ENCODE measurements at regions not wholly inside any gene's neighbourhood (a gene's known extent, or its start where the extent isn't known, plus 50 kb on each side); places are given as distances from the start of the nearest gene placed in this dataset.
"Not testable (repeated sequence)": the region's sequence is repeated elsewhere in the genome, so short reads cannot be mapped to it uniquely, and the experiment has no call there.

DNA sequence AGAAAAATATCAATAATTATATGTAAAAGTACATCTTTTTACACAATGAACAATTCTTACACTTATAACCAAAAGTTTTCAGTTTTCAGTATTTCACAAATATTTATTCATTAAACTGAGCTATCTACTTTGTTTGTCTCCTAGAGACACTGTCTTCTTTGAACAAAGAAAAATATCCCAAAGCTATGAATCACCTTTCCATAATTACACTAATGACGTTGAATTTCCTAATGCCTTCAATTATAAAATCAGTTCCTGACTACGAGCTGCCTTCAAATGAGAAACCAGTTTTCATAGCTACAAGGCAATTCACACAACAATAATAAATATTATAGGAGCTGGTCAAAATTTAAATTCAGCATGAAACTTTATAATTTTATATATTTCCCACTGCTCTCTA is 201.8 kb upstream of the BRINP3 start:
- peak; percentile 1 for DNase-seq

DNA sequence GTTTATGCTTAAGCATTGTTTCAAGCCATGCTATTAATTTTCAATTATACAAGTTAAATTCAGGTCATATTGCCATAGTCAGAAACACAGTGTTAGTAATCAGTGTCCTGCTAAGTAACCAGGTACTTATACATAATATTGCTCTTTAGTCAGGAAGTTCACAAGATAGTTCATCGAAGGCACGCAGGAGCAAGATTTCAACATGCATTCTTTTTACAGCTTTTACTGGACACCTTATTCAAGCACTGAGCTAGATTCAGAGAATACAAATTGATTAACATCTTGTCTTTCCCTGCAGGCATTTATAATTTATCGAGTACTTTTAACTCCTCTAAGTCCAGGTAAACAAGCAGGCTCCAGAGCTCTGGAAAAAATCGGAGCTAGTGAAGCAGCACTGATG is 202.3 kb upstream of the BRINP3 start:
- DNase-seq, result no peak

DNA sequence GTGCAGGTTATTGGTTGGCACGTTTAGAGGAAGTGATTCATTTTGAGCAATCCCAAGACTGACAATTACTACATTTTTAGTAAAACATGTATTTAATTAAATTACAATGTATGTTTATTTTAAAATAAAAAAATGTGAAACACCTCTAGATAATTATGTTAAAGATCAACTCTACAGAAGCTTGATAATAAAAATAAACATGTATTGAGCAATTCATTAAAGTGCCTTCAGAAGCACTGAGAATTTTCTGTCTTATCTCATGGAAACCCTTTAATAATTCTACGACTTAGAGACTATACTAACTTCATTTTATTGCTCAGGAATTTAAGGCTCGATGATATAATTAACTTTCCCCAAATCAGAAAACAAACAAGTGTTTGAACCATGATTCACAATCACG is 208.0 kb upstream of the BRINP3 start:
- no peak for DNase-seq

DNA sequence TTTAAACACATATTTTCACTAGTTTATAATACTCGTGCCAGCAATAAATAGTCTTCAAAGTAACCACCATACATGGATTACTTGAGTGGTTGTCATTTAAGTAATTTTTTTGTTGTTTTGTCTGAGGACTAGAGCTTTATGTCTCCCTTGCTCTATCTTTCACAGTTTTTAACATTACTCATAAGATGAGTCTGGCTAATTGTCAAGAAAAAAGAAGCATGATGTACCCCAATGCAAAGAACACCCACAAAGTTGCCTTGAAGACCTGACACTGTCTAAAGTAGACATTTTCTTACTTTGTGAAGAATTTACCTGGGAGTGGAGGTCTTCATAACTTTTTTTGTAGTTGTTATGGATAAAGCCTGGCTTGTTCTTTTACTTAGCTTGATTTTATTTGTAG is 210.4 kb upstream of the BRINP3 start:
- DNase-seq, result peak; percentile 42

DNA sequence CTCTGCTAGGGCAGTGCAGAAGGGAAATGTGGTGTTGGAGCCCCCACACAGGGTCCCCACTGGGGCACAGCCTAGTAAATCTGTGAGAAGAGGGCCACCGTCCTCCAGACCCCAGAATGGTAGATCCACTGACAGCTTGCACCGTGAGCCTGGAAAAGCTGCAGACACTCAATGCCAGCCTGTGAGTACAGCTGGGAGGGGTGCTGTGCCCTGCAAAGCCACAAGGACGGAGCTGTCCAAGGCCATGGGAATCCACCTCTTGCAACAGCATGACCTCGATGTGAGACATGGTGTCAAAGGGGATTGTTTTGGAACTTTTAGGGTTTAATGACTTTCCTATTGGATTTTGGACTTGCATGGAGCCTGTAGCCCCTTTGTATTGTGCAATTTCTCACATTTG is 220.8 kb upstream of the BRINP3 start:
- DNase-seq, result not testable (repeated sequence)

DNA sequence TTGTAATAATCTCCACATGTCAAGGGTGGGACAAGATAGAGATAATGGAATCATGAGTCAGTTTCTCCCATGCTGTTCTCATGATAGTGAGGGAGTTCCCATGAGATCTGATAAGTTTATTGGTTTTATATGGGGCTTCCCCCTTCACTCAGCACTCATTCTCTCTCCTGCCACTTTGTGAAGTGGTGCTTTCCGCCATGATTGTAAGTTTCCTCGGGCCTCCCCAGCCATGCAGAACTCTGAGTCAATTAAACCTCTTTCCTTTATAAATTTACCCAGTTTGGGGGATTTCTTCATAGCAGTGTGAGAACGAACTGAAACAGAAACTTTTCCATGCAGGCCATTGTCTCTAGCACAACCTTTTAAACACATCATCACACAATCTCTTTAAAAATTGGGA is 221.5 kb upstream of the BRINP3 start:
- DNase-seq, result no peak

DNA sequence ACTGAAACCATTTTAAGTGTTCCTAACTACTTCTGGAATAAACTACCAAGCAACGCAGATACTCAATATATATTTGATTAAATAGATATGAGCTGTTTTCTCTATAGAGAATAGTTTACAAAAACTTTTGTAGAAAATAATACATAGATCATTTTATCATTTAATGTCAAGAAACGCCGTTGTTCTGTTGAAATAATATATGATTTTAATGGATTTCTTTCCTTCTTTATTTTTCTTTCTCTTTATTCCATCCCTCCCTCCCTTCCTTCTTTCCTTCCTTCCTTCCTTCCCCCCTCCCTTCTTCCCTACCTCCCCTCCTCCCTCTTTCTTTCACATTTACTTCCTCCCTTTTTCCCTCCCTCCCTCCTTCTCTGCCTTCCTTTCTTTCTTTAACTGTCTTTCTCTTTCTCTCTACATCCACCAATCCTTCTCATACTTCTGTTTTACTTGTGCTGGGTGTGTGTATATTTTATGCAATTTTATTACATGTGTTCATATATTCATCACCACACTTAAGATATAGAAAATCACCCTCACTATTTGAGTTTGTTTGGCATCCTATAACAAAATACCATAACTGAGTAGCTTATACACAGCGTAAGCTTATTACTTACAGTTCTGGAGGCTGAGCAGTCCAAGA is 230.9 kb upstream of the BRINP3 start:
- no peak for DNase-seq

DNA sequence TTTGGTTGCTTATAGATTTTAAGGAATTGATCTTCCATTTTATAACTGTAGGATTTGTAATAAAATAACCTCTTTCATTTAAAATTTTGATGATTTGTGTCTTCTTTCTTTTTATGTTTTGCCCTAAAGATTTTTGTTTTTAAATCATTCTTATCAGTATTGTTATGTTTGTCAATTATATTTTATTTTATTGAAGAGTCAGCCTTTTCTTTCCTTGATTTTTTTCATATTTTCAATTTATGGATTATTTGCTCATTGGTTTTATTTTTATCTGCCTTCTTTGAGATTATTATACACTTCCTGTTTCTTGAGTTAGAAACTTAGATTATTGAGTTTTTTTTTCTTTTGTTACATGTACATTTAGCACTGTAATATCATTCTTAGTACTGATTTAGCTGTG is 233.4 kb upstream of the BRINP3 start:
- no peak for DNase-seq

DNA sequence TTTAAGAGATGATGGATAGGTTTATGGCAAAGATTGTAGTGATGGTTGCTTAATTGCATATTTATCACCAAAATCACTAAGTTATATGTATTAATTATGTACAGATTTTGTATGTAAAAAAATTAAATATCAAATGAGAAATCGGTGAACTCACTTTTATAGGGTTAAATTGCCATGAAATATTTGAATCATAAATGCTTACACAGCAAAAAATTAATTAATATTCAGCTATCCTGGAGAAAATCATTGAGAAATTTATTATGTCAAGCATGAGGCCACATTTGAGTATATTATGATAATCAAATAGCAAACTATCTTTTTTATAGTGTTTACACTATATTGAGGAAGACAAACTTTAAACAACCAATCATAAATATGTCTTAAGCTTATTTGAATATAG is 239.4 kb upstream of the BRINP3 start:
- no peak for DNase-seq

DNA sequence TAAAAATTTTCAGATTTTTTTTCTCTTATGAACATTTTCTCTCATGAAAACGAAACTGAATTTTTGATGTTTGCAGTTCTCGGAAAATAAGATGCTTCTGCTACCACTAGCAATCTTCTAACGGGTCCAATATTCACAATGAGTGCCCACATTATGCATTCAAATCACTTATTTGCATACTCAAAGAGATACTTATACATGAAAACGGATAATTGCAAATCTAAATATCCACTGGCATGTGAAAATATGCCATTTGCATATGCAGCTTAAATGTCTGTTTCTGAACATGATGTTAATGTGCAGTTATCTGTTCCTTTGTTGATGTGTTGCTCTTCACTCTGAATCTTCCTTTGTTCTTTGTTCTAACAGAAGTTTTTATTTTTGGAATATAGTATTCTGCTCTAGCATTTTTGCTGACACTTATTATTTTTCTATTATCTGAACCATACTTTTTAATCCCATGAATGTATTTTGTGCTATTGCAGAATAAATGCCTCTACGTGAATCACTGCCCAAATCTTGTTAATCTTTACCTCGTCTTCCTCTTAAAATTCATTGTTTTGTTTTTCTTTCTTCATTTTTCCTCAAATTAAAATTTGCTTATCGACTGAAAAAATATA is 259.4 kb upstream of the BRINP3 start:
- no peak for DNase-seq

DNA sequence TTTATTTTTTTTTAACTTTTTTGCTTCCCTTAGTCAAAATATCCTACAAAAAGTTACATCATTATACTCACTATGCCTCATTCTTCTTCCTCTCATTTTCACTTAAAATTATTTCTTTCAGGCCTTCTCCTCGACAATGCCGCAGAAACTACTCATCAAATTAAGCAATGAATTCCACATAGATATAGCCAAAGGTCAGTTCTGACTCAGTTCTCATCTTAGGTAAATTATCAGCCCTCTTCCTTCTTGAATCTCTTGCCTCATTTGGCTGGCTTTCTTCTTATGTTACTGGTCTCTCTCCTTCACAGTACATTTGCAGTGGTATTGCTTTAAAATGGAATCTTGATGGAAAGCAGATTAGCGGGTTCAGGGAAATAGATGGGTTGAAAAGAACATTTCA is 260.7 kb upstream of the BRINP3 start:
- DNase-seq, result peak; percentile 10

DNA sequence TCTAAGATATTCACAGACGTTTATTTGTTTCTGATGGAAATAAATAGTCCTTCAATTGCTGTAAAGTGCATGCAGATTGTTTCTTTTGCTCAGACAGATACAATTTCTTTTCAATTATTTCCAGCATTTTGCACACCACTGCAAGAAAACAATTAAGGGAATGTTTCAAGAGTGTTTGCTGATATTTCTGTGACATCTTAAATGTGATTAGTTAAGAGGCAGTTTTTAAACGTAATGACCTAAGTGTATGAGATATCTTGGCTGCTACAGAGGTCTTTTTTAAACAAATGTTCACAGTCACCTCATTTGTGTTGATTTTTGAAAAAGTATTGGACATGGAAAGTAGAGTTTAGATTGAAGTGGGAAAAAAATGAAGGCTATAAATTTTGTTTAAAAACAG is 262.3 kb upstream of the BRINP3 start:
- DNase-seq, result no peak

DNA sequence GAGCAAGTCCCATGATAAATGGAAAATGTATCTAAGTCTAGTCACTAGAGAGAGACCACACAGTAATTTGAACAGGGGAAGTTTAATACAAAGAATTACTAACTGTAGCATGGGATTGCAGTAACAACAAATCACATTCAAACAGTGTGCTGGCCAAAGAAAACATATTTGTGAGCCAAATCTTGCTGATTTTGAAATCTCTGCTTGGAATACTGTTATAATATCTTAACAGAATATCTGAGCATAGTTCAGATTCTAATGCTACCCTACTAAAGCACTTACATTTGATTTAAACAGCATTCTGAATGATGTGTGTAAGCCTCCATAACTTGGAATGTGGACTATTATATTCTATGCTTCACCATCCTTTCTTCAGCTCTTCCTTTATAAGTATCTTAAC is 270.0 kb upstream of the BRINP3 start:
- peak; percentile 63 for DNase-seq

DNA sequence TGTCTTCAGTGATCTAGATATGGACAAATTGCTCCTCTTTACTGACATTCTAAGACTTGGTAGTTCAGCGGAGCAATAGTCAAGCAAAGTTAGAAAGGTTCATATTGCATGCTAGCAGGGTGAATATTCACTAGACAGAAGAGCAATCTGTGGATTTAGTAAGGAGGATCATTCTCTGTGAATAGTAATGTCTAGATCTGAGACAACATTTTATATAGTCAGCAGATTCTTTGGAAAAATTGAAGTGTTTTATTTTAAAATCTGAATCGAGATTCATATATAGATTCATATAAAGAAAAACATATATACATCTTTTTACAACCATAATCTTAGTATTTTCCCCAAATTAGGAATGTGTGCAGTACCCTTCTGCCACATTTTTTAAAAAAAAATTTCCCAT is 274.5 kb upstream of the BRINP3 start:
- no peak for DNase-seq

DNA sequence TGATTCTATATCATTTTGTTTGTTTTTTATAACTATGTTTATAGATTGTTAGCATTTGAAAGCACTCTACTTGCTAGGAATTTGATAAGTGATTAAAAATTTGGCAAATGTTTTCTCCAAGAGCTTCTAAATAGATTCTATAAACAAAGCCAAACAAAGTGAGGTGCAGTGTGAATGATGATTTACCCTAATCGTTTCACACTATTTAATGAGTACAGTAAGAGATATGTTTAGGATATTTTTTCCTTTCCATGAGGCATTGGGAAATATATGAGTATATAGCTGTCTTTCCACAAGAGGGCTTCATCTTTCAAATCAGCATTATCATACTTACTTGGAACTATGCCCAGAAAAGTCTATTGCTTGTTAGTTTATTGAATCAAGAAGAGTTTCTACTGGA is 277.0 kb upstream of the BRINP3 start:
- peak; percentile 60 for DNase-seq

DNA sequence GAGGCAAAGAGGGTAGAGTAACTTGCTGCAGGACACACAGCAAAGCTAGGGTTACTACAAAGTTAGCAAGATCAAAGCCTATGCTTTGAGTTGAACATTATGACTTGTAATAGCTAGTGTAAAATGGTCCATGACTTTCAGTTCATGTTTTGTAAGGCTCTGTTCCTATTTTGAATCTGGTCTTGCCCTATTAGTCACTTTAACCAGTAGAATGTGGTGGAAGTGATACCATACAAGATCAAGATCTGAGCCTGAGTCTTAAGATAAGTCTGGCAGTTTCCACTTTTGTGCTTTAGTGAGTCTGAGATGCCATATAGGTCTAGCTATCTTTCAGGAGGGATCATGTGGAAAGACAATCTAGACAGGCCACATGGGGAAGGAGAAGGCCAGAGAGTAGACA is 282.1 kb upstream of the BRINP3 start:
- DNase-seq, result no peak

DNA sequence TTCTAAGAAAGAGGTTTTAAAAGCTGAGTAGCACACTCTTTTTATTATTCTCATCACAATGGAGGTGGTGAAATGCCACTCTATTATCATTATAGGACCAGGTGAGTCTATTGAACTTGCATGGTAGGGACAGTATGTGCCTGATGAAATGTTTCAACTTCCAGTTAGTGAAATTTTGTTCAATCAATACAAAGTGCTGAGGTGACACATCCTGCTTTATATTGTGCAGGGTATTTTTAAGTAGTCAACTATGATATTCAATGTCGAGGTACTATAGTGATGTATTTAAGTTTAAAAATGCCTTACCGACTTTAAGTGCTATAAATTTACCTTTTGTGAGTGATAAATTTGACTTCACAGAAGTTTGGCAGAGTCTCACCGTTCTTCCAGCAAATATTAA is 284.7 kb upstream of the BRINP3 start:
- DNase-seq, result no peak

DNA sequence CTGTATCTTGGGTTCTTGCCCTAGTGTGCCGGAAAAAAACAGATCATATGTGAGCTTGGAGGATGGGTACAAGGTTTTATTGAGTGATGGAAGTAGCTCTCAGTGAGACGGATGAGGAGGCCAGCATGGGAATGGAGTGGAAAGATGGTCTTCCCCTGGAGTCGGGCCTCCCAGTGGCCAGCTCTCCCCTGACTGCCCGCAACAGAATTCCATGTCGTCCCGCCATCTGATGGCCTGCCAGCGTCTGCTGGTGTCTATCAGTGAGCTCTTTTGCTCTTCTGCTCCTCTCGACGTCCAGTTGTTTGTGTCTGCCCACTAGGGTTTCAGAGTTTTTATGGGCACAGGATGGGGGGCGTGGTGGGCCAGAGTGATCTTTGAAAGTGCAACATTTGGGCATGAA is 315.2 kb upstream of the BRINP3 start:
- DNase-seq, result no peak

DNA sequence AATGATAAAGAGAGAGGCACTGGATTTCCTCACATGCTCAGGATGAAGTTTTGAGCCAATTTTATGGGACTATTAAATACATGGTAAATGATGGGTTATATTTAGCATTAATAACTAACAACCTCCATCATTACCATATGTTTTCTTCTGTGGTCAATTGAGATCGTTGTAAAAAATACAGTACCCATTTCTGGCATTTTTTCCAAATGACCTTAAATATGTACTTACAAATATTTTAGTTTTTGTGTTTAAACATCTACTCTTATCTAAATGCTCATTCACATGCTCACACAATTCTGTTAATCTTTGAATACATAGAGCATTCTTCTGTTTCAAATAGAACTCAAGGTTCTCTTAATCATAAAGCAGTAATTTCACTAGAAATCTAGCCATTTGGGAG is 330.0 kb upstream of the BRINP3 start:
- no peak for DNase-seq

DNA sequence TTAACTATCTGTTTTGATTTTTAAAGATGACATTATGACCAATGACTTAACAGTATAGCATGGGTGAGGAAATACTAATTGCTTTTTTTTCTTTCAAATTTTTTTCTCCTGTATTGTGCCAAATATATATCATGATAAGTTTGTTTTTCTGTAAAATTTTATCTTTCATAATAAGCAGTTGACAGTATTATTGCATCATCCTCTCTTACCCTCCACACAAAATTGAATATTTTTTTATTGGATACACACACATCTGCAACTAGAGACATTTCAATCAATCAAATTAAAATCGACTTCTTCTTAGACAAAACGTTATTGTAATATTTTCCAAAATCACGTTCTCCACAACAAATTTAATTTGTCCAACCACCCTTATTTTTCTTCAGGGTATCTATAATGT is 330.4 kb upstream of the BRINP3 start:
- no peak for DNase-seq

DNA sequence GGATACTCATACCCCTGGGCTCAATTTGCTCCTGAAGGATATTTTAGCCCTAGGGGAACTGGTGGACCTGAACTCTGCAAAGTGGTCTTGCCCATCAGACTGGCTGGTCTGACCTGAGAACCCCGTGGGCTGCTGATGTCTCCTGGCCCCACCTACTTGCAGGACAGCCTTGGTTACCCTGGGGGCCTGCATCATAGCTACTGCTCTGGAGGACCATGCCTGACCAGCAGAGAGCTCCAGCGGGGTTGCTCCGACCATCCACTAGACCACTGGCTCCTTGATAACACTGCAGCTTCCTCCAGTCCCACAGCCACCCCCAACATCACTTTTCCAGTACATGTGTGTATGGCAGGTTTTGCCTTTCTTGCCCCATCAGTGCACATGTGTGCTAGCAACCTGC is 331.6 kb upstream of the BRINP3 start:
- no peak for DNase-seq

DNA sequence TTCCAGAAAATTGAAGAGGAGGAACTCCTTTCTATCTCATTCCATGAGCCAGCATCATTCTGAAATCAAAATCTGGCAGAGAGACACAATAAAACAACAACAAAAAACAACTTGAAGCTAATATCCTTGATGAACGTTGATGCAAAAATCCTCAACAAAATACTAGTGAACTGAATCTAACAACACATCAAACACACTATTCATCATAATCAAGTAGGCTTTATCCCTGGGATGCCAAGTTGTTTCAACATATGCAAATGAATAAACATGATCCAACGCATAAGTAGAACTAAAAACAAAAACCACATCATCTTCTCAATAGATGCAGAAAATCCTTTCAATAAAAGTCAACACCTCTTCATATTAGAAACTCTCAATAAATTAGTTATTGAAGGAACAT is 335.3 kb upstream of the BRINP3 start:
- no peak for DNase-seq

DNA sequence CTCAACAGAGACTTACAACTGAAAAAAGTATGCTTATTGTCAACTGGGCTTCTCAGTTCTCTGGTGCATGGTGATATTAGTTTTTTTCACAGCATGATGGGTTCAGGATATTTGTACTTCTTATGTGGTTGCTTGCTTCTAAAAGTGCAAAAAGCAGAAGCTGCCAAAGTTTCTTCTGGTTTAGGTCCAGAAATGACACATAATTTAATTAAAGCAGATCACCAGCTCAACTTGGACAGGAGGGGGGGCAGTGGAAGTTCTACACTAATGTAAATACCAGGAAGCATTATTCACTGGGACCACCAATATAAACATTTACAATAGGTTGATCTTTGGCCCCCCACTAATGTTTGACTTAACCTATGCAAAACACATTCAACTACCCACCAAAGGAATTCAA is 354.8 kb upstream of the BRINP3 start:
- DNase-seq, result no peak

DNA sequence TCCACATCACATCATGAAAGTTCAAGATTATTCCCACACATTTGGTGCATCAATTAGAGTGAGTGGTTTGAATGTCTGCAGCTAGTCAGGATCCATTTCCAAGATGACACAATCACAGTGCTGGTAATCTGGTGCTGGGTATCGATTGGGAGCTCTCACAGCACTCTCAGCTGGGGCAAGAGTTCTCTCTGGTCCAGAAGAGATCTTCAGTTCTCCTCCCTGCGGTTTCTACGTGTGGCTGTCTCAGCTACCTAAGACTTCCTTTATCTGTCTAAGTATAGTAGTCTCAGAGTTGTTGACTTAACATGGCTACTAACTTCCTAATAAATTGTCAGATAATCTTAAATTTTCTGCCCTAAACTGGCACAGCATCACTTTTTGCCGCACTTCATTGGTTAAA is 358.0 kb upstream of the BRINP3 start:
- no peak for DNase-seq

DNA sequence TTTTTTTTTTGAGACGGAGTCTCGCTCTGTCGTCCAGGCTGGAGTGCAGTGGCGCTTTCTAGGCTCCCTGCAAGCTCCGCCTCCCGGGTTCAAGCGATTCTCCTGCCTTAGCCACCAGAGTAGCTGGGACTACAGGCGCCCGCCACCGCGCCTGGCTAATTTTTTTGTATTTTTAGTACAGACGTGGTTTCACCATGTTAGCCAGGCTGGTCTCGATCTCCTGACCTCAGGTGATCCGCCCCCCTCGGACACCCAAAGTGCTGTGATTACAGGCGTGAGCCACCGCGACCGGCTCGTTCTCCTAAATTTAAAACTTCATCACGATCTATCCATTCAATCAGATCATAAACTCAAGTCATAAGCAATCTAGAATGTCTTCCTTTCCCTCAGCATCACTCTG is 359.5 kb upstream of the BRINP3 start:
- not testable (repeated sequence) for DNase-seq

Data from fibroblast of skin of right quadriceps (primary cell).